H1 (cell line): ENCODE measurements at regions not wholly inside any gene's neighbourhood (a gene's known extent, or its start where the extent isn't known, plus 50 kb on each side); places are given as distances from the start of the nearest gene placed in this dataset.

Experiments used
- CTCF ChIA-PET: fragments of 300-600 bp; sonication (Branson Sonifier 250); formaldehyde crosslinking; loops from one replicate; lab custom pipeline; 2021; ENCODE audit not compliant: partially characterized antibody; lab: Charles Lee
- POLR2A ChIA-PET: fragments of 300-600 bp; sonication (Branson Sonifier 250); formaldehyde crosslinking; loops from one replicate; lab custom pipeline; 2021; ENCODE audit warnings: inconsistent platforms; ENCODE audit not compliant: partially characterized antibody; lab: Charles Lee
- DNase-seq, 2 experiments: peaks; one replicate each; pipeline versions ENCODE4 v3.0.0 to v3.0.0-alpha.2; 2010 to 2022; ENCODE audit warnings: low spot score in 2 of 2, low read depth in 1 of 2, mixed read lengths in 1 of 2
- FAIRE-seq: peaks from 2 replicates; lab custom pipeline; 2011; peaks lifted over from hg19 to GRCh38; lab: Jason Lieb, UNC
- H2AFZ ChIP-seq: 2 replicates; pipeline ENCODE4 v1.8.1; 2012; ENCODE audit warnings: low read length, inconsistent platforms
- H2AK5ac ChIP-seq: 2 replicates; pipeline ENCODE4 v1.6.1; 2013; ENCODE audit warnings: low read depth, low read length
- H2BK120ac ChIP-seq: replicated peaks from 2 replicates; pipeline ENCODE3; 2013; ENCODE audit warnings: low read depth, low read length, inconsistent platforms
- H2BK12ac ChIP-seq: 2 replicates; pipeline ENCODE4 v1.6.1; 2013; ENCODE audit warnings: low read depth, low read length
- H2BK15ac ChIP-seq: 2 replicates; pipeline ENCODE4 v1.6.1; 2013; ENCODE audit warnings: low read length
- H2BK20ac ChIP-seq: 2 replicates; pipeline ENCODE4 v1.6.1; 2013; ENCODE audit warnings: low read length
- H2BK5ac ChIP-seq: 2 replicates; pipeline ENCODE4 v1.6.1; 2013; ENCODE audit warnings: low read depth, low read length
- H3K14ac ChIP-seq: 2 replicates; pipeline ENCODE4 v1.6.1; 2013; ENCODE audit warnings: inconsistent platforms; ENCODE audit not compliant: insufficient read length
- H3K18ac ChIP-seq: 2 replicates; pipeline ENCODE4 v1.6.1; 2013; ENCODE audit warnings: low read length; ENCODE audit errors: extremely low read depth
- H3K23ac ChIP-seq: 2 replicates; pipeline ENCODE4 v1.6.1; 2013; ENCODE audit warnings: inconsistent platforms; ENCODE audit not compliant: insufficient read length
- H3K23me2 ChIP-seq: 2 replicates; pipeline ENCODE4 v1.6.1; 2013; ENCODE audit warnings: low read depth, low read length
- H3K27ac ChIP-seq: 2 replicates; pipeline ENCODE4 v1.6.1; 2011; ENCODE audit warnings: low read depth, low read length, inconsistent platforms
- H3K27me3 ChIP-seq, 4 experiments: replicated peaks in 1 of 4; 1 replicate in 1 of 4; 2 replicates in 3 of 4; pipeline versions ENCODE4 v1.6.1 to v1.8.1; 2011 to 2013; ENCODE audit warnings: low read length in 3 of 4, mild to moderate bottlenecking in 3 of 4, inconsistent platforms in 2 of 4, mixed read lengths in 2 of 4, moderate library complexity in 1 of 4; ENCODE audit not compliant: control insufficient read depth in 3 of 4, insufficient read depth in 3 of 4; ENCODE audit errors: extremely low read depth in 1 of 4
- H3K36me3 ChIP-seq, 4 experiments: 2 replicates each; pipeline versions ENCODE4 v1.6.1 to v1.8.1; 2011 to 2013; ENCODE audit warnings: mild to moderate bottlenecking in 4 of 4, low read length in 3 of 4, moderate library complexity in 2 of 4, control low read depth in 1 of 4, inconsistent platforms in 1 of 4; ENCODE audit not compliant: insufficient read depth in 4 of 4, control insufficient read depth in 2 of 4
- H3K4ac ChIP-seq: replicated peaks from 2 replicates; pipeline ENCODE3; 2013; ENCODE audit warnings: low read length, low read depth, mixed read lengths, inconsistent platforms; ENCODE audit not compliant: insufficient read length
- H3K4me1 ChIP-seq, 4 experiments: replicated peaks in 1 of 4; 1 replicate in 1 of 4; 2 replicates in 3 of 4; pipeline versions ENCODE4 v1.6.1 to v1.8.1; 2011 to 2013; ENCODE audit warnings: low read length in 3 of 4, inconsistent platforms in 2 of 4, mixed read lengths in 1 of 4; ENCODE audit not compliant: insufficient read depth in 4 of 4, control insufficient read depth in 3 of 4
- H3K4me2 ChIP-seq, 2 experiments: 2 replicates each; pipeline versions ENCODE4 v1.6.1 to v1.8.1; 2011 to 2013; ENCODE audit warnings: low read depth in 2 of 2, low read length in 2 of 2, control low read depth in 1 of 2, inconsistent platforms in 1 of 2, mild to moderate bottlenecking in 1 of 2; ENCODE audit not compliant: insufficient read depth in 1 of 2
- H3K4me3 ChIP-seq, 4 experiments: fragments of 200-600, 300-600 bp in 1 of 4; sonication (generic), shearing (Covaris generic), sonication (Bioruptor Twin) in 1 of 4; 2 replicates each; pipeline versions ENCODE4 v1.5.1 to v1.8.1; 2011 to 2016; ENCODE audit warnings: low read length in 4 of 4, low read depth in 3 of 4, control low read depth in 2 of 4, inconsistent platforms in 2 of 4, mild to moderate bottlenecking in 2 of 4, mixed read lengths in 1 of 4, moderate library complexity in 1 of 4; ENCODE audit not compliant: insufficient read depth in 2 of 4; ENCODE audit errors: extremely low read depth in 1 of 4
- H3K56ac ChIP-seq: replicated peaks from 2 replicates; pipeline ENCODE3; 2013; ENCODE audit warnings: low read depth, mild to moderate bottlenecking, mixed read lengths, low read length, inconsistent platforms; ENCODE audit not compliant: insufficient read length
- H3K79me1 ChIP-seq: 2 replicates; pipeline ENCODE4 v1.6.1; 2013; ENCODE audit warnings: low read depth, low read length, control low read depth
- H3K79me2 ChIP-seq, 2 experiments: 2 replicates each; pipeline versions ENCODE4 v1.6.1 to v1.8.1; 2012 to 2013; ENCODE audit warnings: low read length in 2 of 2, mild to moderate bottlenecking in 2 of 2, inconsistent platforms in 1 of 2; ENCODE audit not compliant: insufficient read depth in 2 of 2, control insufficient read depth in 1 of 2
- H3K9ac ChIP-seq, 4 experiments: replicated peaks in 1 of 4; 1 replicate in 1 of 4; 2 replicates in 3 of 4; pipeline versions ENCODE4 v1.6.1 to v1.8.1; 2011 to 2013; ENCODE audit warnings: low read depth in 3 of 4, low read length in 3 of 4, control low read depth in 2 of 4, mild to moderate bottlenecking in 2 of 4, moderate library complexity in 2 of 4, inconsistent platforms in 1 of 4; ENCODE audit errors: extremely low read depth in 1 of 4
- H3K9me3 ChIP-seq, 2 experiments: 2 replicates each; pipeline versions ENCODE4 v1.6.1 to v1.8.1; 2012 to 2013; ENCODE audit warnings: mild to moderate bottlenecking in 2 of 2, moderate library complexity in 2 of 2, control low read depth in 1 of 2, inconsistent platforms in 1 of 2, low read depth in 1 of 2, low read length in 1 of 2, mixed read lengths in 1 of 2; ENCODE audit not compliant: insufficient read depth in 2 of 2
- H4K20me1 ChIP-seq, 2 experiments: replicated peaks in 1 of 2; 2 replicates each; pipeline versions ENCODE3 to v1.8.1; 2011 to 2013; ENCODE audit warnings: inconsistent platforms in 2 of 2, low read length in 2 of 2, mild to moderate bottlenecking in 1 of 2; ENCODE audit not compliant: insufficient read depth in 2 of 2, control insufficient read depth in 1 of 2
- H4K5ac ChIP-seq: 2 replicates; pipeline ENCODE4 v1.6.1; 2013; ENCODE audit warnings: low read length, low read depth, mixed read lengths, inconsistent platforms; ENCODE audit not compliant: insufficient read length
- H4K8ac ChIP-seq: 2 replicates; pipeline ENCODE4 v1.8.0; 2013; ENCODE audit warnings: mild to moderate bottlenecking, moderate library complexity, low read length, inconsistent platforms; ENCODE audit not compliant: insufficient read depth; ENCODE audit errors: extremely low read depth
- H4K91ac ChIP-seq: replicated peaks from 2 replicates; pipeline ENCODE3; 2013; ENCODE audit warnings: low read length, mixed read lengths, inconsistent platforms; ENCODE audit not compliant: insufficient read length
- GABPA ChIP-seq: IDR thresholded peaks from 2 replicates; pipeline ENCODE4 v1.6.1; 2011; ENCODE audit warnings: mild to moderate bottlenecking, low read length, moderate library complexity, borderline replicate concordance; ENCODE audit not compliant: insufficient read depth
- TEAD4 ChIP-seq: IDR thresholded peaks from 2 replicates; pipeline ENCODE4 v1.6.1; 2012; ENCODE audit warnings: low read depth, low read length, inconsistent platforms, mixed read lengths
- YY1 ChIP-seq: IDR thresholded peaks from 2 replicates; pipeline ENCODE4 v1.6.1; 2011; ENCODE audit warnings: low read depth, mild to moderate bottlenecking, low read length
- WGBS, 2 experiments: shearing (Covaris generic) in 1 of 2; methylation state at CpG; one replicate each; pipeline versions ENCODE4 v1.1.6 to v1.1.7; 2013 to 2015; ENCODE audit warnings: low lambda C conversion rate in 2 of 2, mixed read lengths in 2 of 2, inconsistent platforms in 1 of 2, low coverage in 1 of 2, missing lambda C conversion rate in 1 of 2; ENCODE audit not compliant: insufficient replicate concordance in 2 of 2, insufficient coverage in 1 of 2, insufficient read length in 1 of 2; ENCODE audit errors: extremely low coverage in 1 of 2, missing lambda C conversion rate in 1 of 2; 5-methylcytosine and 5-hydroxymethylcytosine counted together

DNA sequence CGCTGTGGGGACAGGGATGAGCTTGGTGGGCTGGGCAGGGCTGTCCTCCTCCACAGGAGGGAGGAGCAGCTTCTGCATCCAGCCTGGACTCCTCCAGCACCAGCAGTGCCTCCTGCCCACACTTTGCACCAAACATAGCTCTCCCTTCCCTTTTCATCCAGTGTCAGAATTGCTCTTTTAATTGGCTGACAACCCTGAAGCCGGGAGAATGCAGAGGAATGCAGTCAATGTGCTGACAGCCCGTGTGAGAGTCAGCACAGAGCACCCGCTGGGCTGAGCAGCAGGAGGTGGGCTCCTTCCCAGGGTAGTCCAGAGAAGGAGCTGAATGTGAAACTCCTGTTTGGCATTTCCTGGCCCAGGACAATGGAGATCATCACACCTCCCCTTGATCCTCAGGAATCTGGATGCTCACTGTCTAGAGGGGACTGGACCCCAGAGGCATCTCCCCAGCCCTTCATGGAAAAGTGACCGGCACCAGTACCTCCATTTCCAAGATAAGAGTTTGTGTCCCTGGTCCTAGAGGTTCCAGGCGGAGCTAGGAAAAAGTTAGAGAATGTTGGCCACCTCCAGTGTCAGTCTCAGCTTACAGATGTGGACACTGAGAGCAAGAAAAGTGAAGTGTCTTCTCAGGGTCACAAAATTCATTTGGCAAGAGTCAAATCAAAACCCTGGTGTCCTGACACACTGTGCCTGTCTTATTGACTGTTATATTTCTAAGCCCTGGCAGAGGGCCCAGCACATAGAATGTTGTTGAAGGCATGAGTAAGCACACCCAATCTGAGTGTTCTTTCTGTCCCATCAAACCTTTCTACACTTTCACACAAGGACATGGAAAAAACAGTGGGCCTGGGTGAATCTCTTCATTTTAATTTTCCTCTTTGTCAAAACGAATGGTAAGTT lies 202.1 kb downstream of the SNX18 start:
- H3K79me2 ChIP-seq = no peaks in the 10 kb centered on the region
- no peaks in the 10 kb centered on the region for H4K20me1 ChIP-seq
- no peak overlapping the region; the same call in 1 of the 2 replicates for H4K8ac ChIP-seq
- no peak overlapping the region for H3K56ac ChIP-seq
- no peaks in the 10 kb centered on the region for H3K23me2 ChIP-seq
- peak overlapping the region; percentile 75 for H4K91ac ChIP-seq
- no peak overlapping the region for H3K27ac ChIP-seq
- H2BK15ac ChIP-seq = no peak overlapping the region
- no peaks in the 10 kb centered on the region for H3K79me1 ChIP-seq
- H2AFZ ChIP-seq = no peak overlapping the region
- H3K9ac ChIP-seq = no peak overlapping the region
- H3K4me1 ChIP-seq = peaks cover 0 to 10% (median 6%) of the 10 kb centered on the region in 4 experiments; a peak in 5 of 7 replicates
- H3K4ac ChIP-seq = peak overlapping the region; percentile 28
- no peaks in the 10 kb centered on the region for H3K27me3 ChIP-seq
- H3K18ac ChIP-seq = peak overlapping the region; percentile 26; the same call in 1 of the 2 replicates
- H2BK120ac ChIP-seq = no peak overlapping the region
- 69% methylated on average over 7 of the region's 7 CpGs; no CpG with 5 or more reads in 1 of the 2 experiments for WGBS, 2 experiments
- H2BK20ac ChIP-seq = no peak overlapping the region
- H4K5ac ChIP-seq = no peak overlapping the region
- TF ChIP-seq TEAD4 (peak; percentile 76), GABPA (no peak), YY1 (0 out of 2 replicates have a peak, but pooled peaks have one; percentile 7)
- TF ChIP-seq, all 59 proteins: peak for 2
- peak overlapping the region; percentile 10 to 22; a peak in 3 of 4 replicates for H3K4me2 ChIP-seq
- H2BK5ac ChIP-seq = 0 out of 2 replicates have a peak overlapping the region, but pooled peaks have one; percentile 7
- peak overlapping the region; percentile 92 for H2BK12ac ChIP-seq
- no peak overlapping the region for H3K23ac ChIP-seq
- CTCF ChIA-PET = interaction anchor here (0.5 to 1.8 kb wide), 5 partner anchors 16 to 307 kb away, joined by 3 to 5 read pairs (median 4); no protein-coding TSS in a partner anchor
- POLR2A ChIA-PET = interaction anchor here (1.3 kb wide), 1 partner anchor 24 kb away, joined by 3 read pairs; no protein-coding TSS in a partner anchor
- no peak overlapping the region for H3K4me3 ChIP-seq
- H3K36me3 ChIP-seq = no peaks in the 10 kb centered on the region
- H3K14ac ChIP-seq = no peak overlapping the region
- FAIRE-seq = peak; percentile 24
- H3K9me3 ChIP-seq = no peaks in the 10 kb centered on the region
- peak; percentile 38 to 61 for DNase-seq
- 0 out of 2 replicates have a peak overlapping the region, but pooled peaks have one; percentile 28 for H2AK5ac ChIP-seq
